Esophagus muscularis mucosa (tissue), 4 donors: ENCODE measurements at regions not wholly inside any gene's neighbourhood (a gene's known extent, or its start where the extent isn't known, plus 50 kb on each side); places are given as distances from the start of the nearest gene placed in this dataset.

Source experiments
- DNase-seq: peaks from one replicate; pipeline ENCODE4 v3.0.0-alpha.2; 2017; ENCODE audit errors: extremely low spot score
- H3K27ac ChIP-seq, 4 donors: fragments of 200-600 bp; sonication (generic); replicated peaks in 1 of 4; 1 replicate in 3 of 4; 2 replicates in 1 of 4; pipeline ENCODE4 v1.5.1; 2016 to 2019; ENCODE audit warnings: mild to moderate bottlenecking in 1 of 4
- H3K27me3 ChIP-seq, 4 donors: fragments of 200-600 bp; sonication (generic); one replicate each; pipeline versions ENCODE4 v1.5.1 to v1.6.0; 2016 to 2019
- H3K36me3 ChIP-seq, 4 donors: fragments of 200-600 bp; sonication (generic); one replicate each; pipeline ENCODE4 v1.5.1; 2016 to 2019
- H3K4me1 ChIP-seq, 4 donors: fragments of 200-600 bp; sonication (generic); one replicate each; pipeline ENCODE4 v1.5.1; 2016 to 2019
- H3K4me3 ChIP-seq, 4 donors: fragments of 200-600 bp; sonication (generic); 1 replicate in 2 of 4; 2 replicates in 2 of 4; pipeline ENCODE4 v1.5.1; 2016 to 2019; ENCODE audit warnings: mild to moderate bottlenecking in 4 of 4, moderate library complexity in 1 of 4
- H3K9me3 ChIP-seq, 4 donors: fragments of 200-600 bp; sonication (generic); 1 replicate in 3 of 4; 2 replicates in 1 of 4; pipeline ENCODE4 v1.5.1; 2016 to 2019
- CTCF ChIP-seq, 3 experiments: fragments of 200-600 bp in 2 of 3; fragments of 450-650 bp in 1 of 3; sonication (generic) in 2 of 3; IDR thresholded peaks; one replicate each; pipeline ENCODE4 v1.5.1; 2017 to 2019; ENCODE audit warnings: antibody characterized with exemption in 3 of 3, mild to moderate bottlenecking in 2 of 3, moderate library complexity in 1 of 3
- EP300 ChIP-seq: sonication (generic); formaldehyde crosslinking; IDR thresholded peaks from one replicate; pipeline ENCODE4 v1.6.1; 2017; ENCODE audit warnings: antibody characterized with exemption
- POLR2A ChIP-seq: fragments of 450-650 bp; IDR thresholded peaks from one replicate; pipeline ENCODE4 v1.6.1; 2017; ENCODE audit warnings: antibody characterized with exemption, moderate library complexity, mild to moderate bottlenecking, low read depth
- POLR2AphosphoS5 ChIP-seq, 2 donors: sonication (generic); formaldehyde crosslinking; IDR thresholded peaks; one replicate each; pipeline ENCODE4 v1.6.1; 2017; ENCODE audit warnings: antibody characterized with exemption in 2 of 2
- WGBS: methylation state at CpG from one replicate; pipeline ENCODE4 v1.1.5; 2018; 5-methylcytosine and 5-hydroxymethylcytosine counted together
- intact Hi-C: fragments of 100-400 bp; cut with DNase I; formaldehyde crosslinking; loops from one replicate; pipeline ENCODE4 v1.15.1; 2023

- Histone ChIP-seq H3K27ac (peak overlapping the region in 2 of 4 donors; percentile 86 to 87), H3K4me1 (peaks cover 20 to 70% (median 64%) of the 10 kb centered on the region in 4 donors), H3K4me3 (no peak overlapping the region), H3K9me3 (no peaks in the 10 kb centered on the region), H3K27me3 (no peaks in the 10 kb centered on the region), H3K36me3 (no peaks in the 10 kb centered on the region)
- TF ChIP-seq POLR2AphosphoS5 (IDR thresholded peaks at IDR 0.05) = no peak
- TF ChIP-seq CTCF (IDR thresholded peaks at IDR 0.05) = no peak
- TF ChIP-seq EP300 = no peak
- TF ChIP-seq POLR2A = no peak
- no peak for DNase-seq
- intact Hi-C loops = no loop called here
- WGBS = 65% methylated on average over 1 of the region's 1 CpG
Observed at GRCh38 chr2:217415316-217415715, 555.5 kb upstream of the TNP1 start.

GRCh38 chr2:217414429-217414828 lies 554.6 kb upstream of the TNP1 start:
- H3K4me1 ChIP-seq = peaks cover 20 to 68% (median 62%) of the 10 kb centered on the region in 4 donors
- no peak overlapping the region for H3K4me3 ChIP-seq
- no peak for TF ChIP-seq POLR2A
- 55% methylated on average over 4 of the region's 4 CpGs for WGBS
- peak; percentile 55 for DNase-seq
- no peaks in the 10 kb centered on the region for H3K9me3 ChIP-seq
- no peaks in the 10 kb centered on the region for H3K36me3 ChIP-seq
- peak overlapping the region in 3 of 4 donors; percentile 76 to 87 (median 86) for H3K27ac ChIP-seq
- H3K27me3 ChIP-seq = no peaks in the 10 kb centered on the region
- intact Hi-C loops = no loop called here

GRCh38 chr2:217413193-217413592 lies 553.3 kb upstream of the TNP1 start:
- Histone ChIP-seq H3K27ac (peak overlapping the region; percentile 76 to 87 (median 84)), H3K4me3 (no peak overlapping the region), H3K9me3 (no peaks in the 10 kb centered on the region), H3K36me3 (no peaks in the 10 kb centered on the region), H3K4me1 (peaks cover 20 to 59% (median 51%) of the 10 kb centered on the region in 4 donors), H3K27me3 (no peaks in the 10 kb centered on the region)
- peak; percentile 58 to 71 for TF ChIP-seq POLR2AphosphoS5 (IDR thresholded peaks at IDR 0.05)
- TF ChIP-seq EP300 = no peak
- peak; percentile 86 for DNase-seq
- intact Hi-C loops = no loop called here
- 28% methylated on average over 5 of the region's 5 CpGs for WGBS

DNA sequence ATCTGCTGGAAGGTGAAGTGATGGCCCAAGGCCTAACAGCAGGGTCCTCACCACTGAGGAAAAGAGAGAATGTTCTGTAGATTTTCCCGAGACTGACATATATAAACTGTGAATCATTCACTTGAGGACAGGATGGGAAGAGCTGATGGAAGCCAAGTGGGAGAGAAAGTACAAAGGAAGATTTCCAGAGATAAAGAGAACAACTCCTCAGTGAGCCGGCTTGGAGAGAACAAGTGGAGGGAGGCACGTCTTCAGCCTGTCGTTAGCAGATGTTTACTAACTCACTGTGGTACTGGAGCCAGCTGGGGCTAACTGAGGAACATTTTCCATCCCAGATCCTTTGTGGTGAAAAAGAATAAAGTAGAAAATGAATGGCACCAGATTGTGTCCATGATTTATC lies 552.9 kb upstream of the TNP1 start:
- 33% methylated on average over 4 of the region's 4 CpGs for WGBS
- H3K27me3 ChIP-seq = no peaks in the 10 kb centered on the region
- peak; percentile 82 for DNase-seq
- H3K4me1 ChIP-seq = peaks cover 20 to 54% (median 46%) of the 10 kb centered on the region in 4 donors
- H3K36me3 ChIP-seq = no peaks in the 10 kb centered on the region
- TF ChIP-seq CTCF (IDR thresholded peaks at IDR 0.05) (no peak), POLR2A (no peak), EP300 (no peak), POLR2AphosphoS5 (IDR thresholded peaks at IDR 0.05) (peak in 1 of 2 donors; percentile 18)
- H3K9me3 ChIP-seq = no peaks in the 10 kb centered on the region
- intact Hi-C loops = no loop called here
- H3K4me3 ChIP-seq = no peak overlapping the region
- peak overlapping the region; percentile 76 to 87 (median 84) for H3K27ac ChIP-seq

DNA sequence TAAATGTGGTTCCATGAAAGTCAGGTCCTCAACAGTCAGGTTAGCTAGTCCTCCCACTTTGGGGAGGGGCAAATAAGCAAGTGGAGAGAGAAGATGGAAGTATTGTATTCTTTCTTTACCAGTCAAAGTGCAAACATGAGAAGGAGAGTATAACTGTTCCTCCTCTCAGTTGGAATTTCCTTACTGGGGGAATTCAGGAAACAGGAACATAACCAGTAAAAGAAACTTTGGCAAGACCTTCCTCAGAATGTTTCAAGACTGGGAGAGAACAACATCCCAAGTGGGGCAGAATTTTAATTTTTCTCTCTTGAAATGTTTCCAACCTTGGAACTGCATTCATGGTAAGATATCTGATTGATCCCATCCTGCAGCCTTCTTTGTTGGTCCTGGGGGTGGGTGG lies 552.4 kb upstream of the TNP1 start:
- no peaks in the 10 kb centered on the region for H3K27me3 ChIP-seq
- H3K9me3 ChIP-seq = no peaks in the 10 kb centered on the region
- H3K27ac ChIP-seq = peak overlapping the region; percentile 76 to 87 (median 84)
- no peaks in the 10 kb centered on the region for H3K36me3 ChIP-seq
- TF ChIP-seq POLR2AphosphoS5 (IDR thresholded peaks at IDR 0.05) = no peak
- TF ChIP-seq POLR2A = no peak
- no peak for TF ChIP-seq EP300
- TF ChIP-seq CTCF (IDR thresholded peaks at IDR 0.05) = no peak
- intact Hi-C loops = no loop called here
- no peak for DNase-seq
- H3K4me1 ChIP-seq = peaks cover 20 to 53% (median 45%) of the 10 kb centered on the region in 4 donors
- H3K4me3 ChIP-seq = no peak overlapping the region

GRCh38 chr2:217410681-217410960 lies 550.8 kb upstream of the TNP1 start:
- intact Hi-C loops = no loop called here
- H3K36me3 ChIP-seq = no peaks in the 10 kb centered on the region
- H3K9me3 ChIP-seq = no peaks in the 10 kb centered on the region
- WGBS = 77% methylated on average over 2 of the region's 2 CpGs
- peak overlapping the region in 1 of 4 donors; percentile 16 for H3K27ac ChIP-seq
- no peak overlapping the region for H3K4me3 ChIP-seq
- peak; percentile 45 for DNase-seq
- H3K27me3 ChIP-seq = no peaks in the 10 kb centered on the region
- peaks cover 20 to 53% (median 45%) of the 10 kb centered on the region in 4 donors for H3K4me1 ChIP-seq
- TF ChIP-seq EP300 = no peak
- no peak for TF ChIP-seq POLR2AphosphoS5 (IDR thresholded peaks at IDR 0.05)
- TF ChIP-seq CTCF (IDR thresholded peaks at IDR 0.05) = no peak
- no peak for TF ChIP-seq POLR2A
